HK-2 (cell line): ENCODE measurements at regions not wholly inside any gene's neighbourhood (a gene's known extent, or its start where the extent isn't known, plus 50 kb on each side); places are given as distances from the start of the nearest gene placed in this dataset.
"Not testable (repeated sequence)": the region's sequence is repeated elsewhere in the genome, so short reads cannot be mapped to it uniquely, and the experiment has no call there.

ENCODE experiments used
- DNase-seq: peaks from one replicate; pipeline ENCODE4 v3.0.0-alpha.2; 2018; ENCODE audit not compliant: unreplicated experiment

GRCh38 chr9:64813072-64813471 lies 471.9 kb downstream of the FOXD4L5 start:
- not testable (repeated sequence) for DNase-seq

GRCh38 chr9:64778667-64779066 lies 506.3 kb downstream of the FOXD4L5 start:
- DNase-seq, result not testable (repeated sequence)

GRCh38 chr9:64776269-64776668 lies 508.7 kb downstream of the FOXD4L5 start:
- DNase-seq, result not testable (repeated sequence)

GRCh38 chr9:64774813-64775793 lies 509.9 kb downstream of the FOXD4L5 start:
- peak; percentile 1 for DNase-seq

- not testable (repeated sequence) for DNase-seq
Measured at GRCh38 chr9:64774004-64774812, 510.8 kb downstream of the FOXD4L5 start.

GRCh38 chr9:64773491-64773931 lies 511.5 kb downstream of the FOXD4L5 start:
- DNase-seq, result no peak

GRCh38 chr9:64772751-64773331 lies 512.2 kb downstream of the FOXD4L5 start:
- not testable (repeated sequence) for DNase-seq

GRCh38 chr9:64772123-64772736 lies 512.8 kb downstream of the FOXD4L5 start:
- not testable (repeated sequence) for DNase-seq
